Nephron progenitor cell (in vitro differentiated cells): ENCODE measurements at regions not wholly inside any gene's neighbourhood (a gene's known extent, or its start where the extent isn't known, plus 50 kb on each side); places are given as distances from the start of the nearest gene placed in this dataset.

Experiments used
- DNase-seq: peaks from one replicate; pipeline ENCODE4 v3.0.0; 2021
- H3K27ac Mint-ChIP-seq: 2 replicates; pipeline ENCODE4 v1.8.0; 2021; ENCODE audit warnings: mild to moderate bottlenecking, moderate library complexity, mixed read lengths
- H3K27me3 Mint-ChIP-seq: 2 replicates; pipeline ENCODE4 v1.8.0; 2021; ENCODE audit warnings: mild to moderate bottlenecking, low read depth, mixed read lengths; ENCODE audit not compliant: poor library complexity
- H3K36me3 Mint-ChIP-seq: 2 replicates; pipeline ENCODE4 v1.8.0; 2021; ENCODE audit warnings: low read depth, mixed read lengths
- H3K4me1 Mint-ChIP-seq: 2 replicates; pipeline ENCODE4 v1.8.0; 2021; ENCODE audit warnings: mixed read lengths
- H3K4me3 Mint-ChIP-seq: 2 replicates; pipeline ENCODE4 v1.8.0; 2021; ENCODE audit warnings: mild to moderate bottlenecking, moderate library complexity, mixed read lengths
- H3K9me3 Mint-ChIP-seq: 2 replicates; pipeline ENCODE4 v1.8.0; 2021; ENCODE audit warnings: mild to moderate bottlenecking, moderate library complexity, mixed read lengths
- CTCF ChIP-seq: fragments of 200-600 bp; sonication (generic); IDR thresholded peaks from 2 replicates; pipeline ENCODE4 v1.5.0; 2021; ENCODE audit warnings: antibody characterized with exemption

- no peaks in the 10 kb centered on the region for H3K9me3 Mint-ChIP-seq
- no peak for TF ChIP-seq CTCF
- H3K4me3 Mint-ChIP-seq: no peak overlapping the region
- H3K27me3 Mint-ChIP-seq: no peaks in the 10 kb centered on the region
- no peak for DNase-seq
- H3K27ac Mint-ChIP-seq: no peak overlapping the region
- H3K4me1 Mint-ChIP-seq: no peaks in the 10 kb centered on the region
- H3K36me3 Mint-ChIP-seq: no peaks in the 10 kb centered on the region
These were observed 587.0 kb downstream of the CDH18 start for GRCh38 chr5:19401032-19401431.

GRCh38 chr5:19406576-19407365, 581.2 kb downstream of the CDH18 start:
- DNase-seq: no peak
- TF ChIP-seq CTCF: no peak
- Mint-ChIP-seq H3K27ac (no peak overlapping the region), H3K4me1 (no peaks in the 10 kb centered on the region), H3K36me3 (no peaks in the 10 kb centered on the region), H3K4me3 (no peak overlapping the region), H3K27me3 (no peaks in the 10 kb centered on the region), H3K9me3 (peaks cover 4% of the 10 kb centered on the region)

- DNase-seq: no peak
- Mint-ChIP-seq H3K4me3 (no peak overlapping the region), H3K27ac (no peak overlapping the region), H3K36me3 (no peaks in the 10 kb centered on the region), H3K9me3 (peaks cover 4% of the 10 kb centered on the region), H3K27me3 (no peaks in the 10 kb centered on the region), H3K4me1 (no peaks in the 10 kb centered on the region)
- TF ChIP-seq CTCF: no peak
These were observed 579.9 kb downstream of the CDH18 start for GRCh38 chr5:19408149-19408548.

GRCh38 chr5:19411936-19412335, 576.1 kb downstream of the CDH18 start:
- Mint-ChIP-seq H3K9me3 (peaks cover 4% of the 10 kb centered on the region), H3K4me3 (no peak overlapping the region), H3K27ac (no peak overlapping the region), H3K36me3 (no peaks in the 10 kb centered on the region), H3K4me1 (no peaks in the 10 kb centered on the region), H3K27me3 (no peaks in the 10 kb centered on the region)
- DNase-seq: no peak
- no peak for TF ChIP-seq CTCF
